Upper lobe of left lung (tissue), 4 donors: ENCODE measurements at regions not wholly inside any gene's neighbourhood (a gene's known extent, or its start where the extent isn't known, plus 50 kb on each side); places are given as distances from the start of the nearest gene placed in this dataset.

Experiments
- EP300 ChIP-seq, 4 donors: sonication (generic); formaldehyde crosslinking; IDR thresholded peaks; one replicate each; pipeline ENCODE4 v1.5.1; 2017; ENCODE audit warnings: antibody characterized with exemption in 4 of 4, control low read depth in 2 of 4
- POLR2A ChIP-seq, 4 donors: fragments of 450-650 bp; IDR thresholded peaks; one replicate each; pipeline ENCODE4 v1.5.1; 2016 to 2017; ENCODE audit warnings: antibody characterized with exemption in 4 of 4, mild to moderate bottlenecking in 2 of 4

DNA sequence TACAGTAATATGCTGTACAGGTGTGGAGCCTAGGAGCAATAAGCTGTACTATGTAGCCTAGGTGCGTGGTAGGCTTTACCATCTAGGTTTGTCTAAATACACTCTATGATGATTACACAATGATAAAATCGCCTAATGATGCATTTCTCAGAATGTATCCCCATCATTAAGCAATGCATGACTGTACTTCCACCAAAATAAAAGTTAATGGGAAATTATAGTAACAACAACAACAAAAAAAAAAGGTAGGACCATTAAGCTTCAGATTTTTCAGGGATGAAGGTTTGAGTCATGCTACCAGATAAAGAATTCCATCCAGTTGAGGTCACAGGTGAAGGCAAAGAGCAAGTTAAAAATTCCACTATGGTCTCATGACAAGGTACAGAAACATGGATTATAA is 68.2 kb downstream of the MAGEA10 start:
- no peak for TF ChIP-seq POLR2A (IDR thresholded peaks at IDR 0.05)
- TF ChIP-seq EP300 (IDR thresholded peaks at IDR 0.05): no peak
